Left lung (tissue), 4 donors: ENCODE measurements at regions not wholly inside any gene's neighbourhood (a gene's known extent, or its start where the extent isn't known, plus 50 kb on each side); places are given as distances from the start of the nearest gene placed in this dataset.
A peak's percentile ranks its signal among the peaks of the same experiment; 100 is the strongest.

Source experiments
- ATAC-seq: fragments of 200-7000 bp; cut with Tn5 transposase; one replicate; pipeline ENCODE4 v1.9.1; 2020; ENCODE audit warnings: moderate library complexity
- DNase-seq, 4 donors: peaks; one replicate each; pipeline ENCODE4 v3.0.0-alpha.2; 2013 to 2020
- H3K27ac ChIP-seq, 2 donors: fragments of 200-600 bp; sonication (generic) in 1 of 2; one replicate each; pipeline versions ENCODE4 v1.5.0 to v1.8.0; 2020 to 2021
- H3K27me3 ChIP-seq, 2 donors: fragments of 200-600 bp; sonication (generic) in 1 of 2; one replicate each; pipeline versions ENCODE4 v1.5.0 to v1.8.0; 2020 to 2021
- H3K36me3 ChIP-seq, 2 donors: fragments of 200-600 bp; sonication (generic) in 1 of 2; one replicate each; pipeline versions ENCODE4 v1.5.0 to v1.8.0; 2020 to 2021
- H3K4me1 ChIP-seq, 2 donors: fragments of 200-600 bp; one replicate each; pipeline ENCODE4 v1.8.0; 2021
- H3K4me3 ChIP-seq, 2 donors: fragments of 200-600 bp; sonication (generic) in 1 of 2; one replicate each; pipeline versions ENCODE4 v1.5.0 to v1.8.0; 2020 to 2021; ENCODE audit warnings: mild to moderate bottlenecking in 1 of 2
- H3K9me3 ChIP-seq, 2 donors: fragments of 200-600 bp; sonication (generic) in 1 of 2; one replicate each; pipeline versions ENCODE4 v1.5.0 to v1.8.0; 2020 to 2021
- intact Hi-C, 2 donors: fragments of 100-400 bp; cut with DNase I; formaldehyde crosslinking; loops; one replicate each; pipeline versions ENCODE4 v1.11.2 to v1.14.2; 2022
- TF ChIP-seq, protein P1 (sequence below), 2 donors: fragments of 200-600 bp; sonication (generic) in 1 of 2; IDR thresholded peaks; one replicate each; pipeline versions ENCODE4 v1.5.0 to v1.8.0; 2021; ENCODE audit warnings: antibody characterized with exemption in 2 of 2
- donor health status: DM: no; HTN: yes; CAD: no.
- donor health status: DM: no; HTN: no; CAD: no.

- no peak for DNase-seq
- ATAC-seq, result no peak
- Histone ChIP-seq H3K27ac (no peak overlapping the region), H3K4me3 (no peak overlapping the region), H3K9me3 (no peaks in the 10 kb centered on the region), H3K4me1 (peaks cover 0 to 8% of the 10 kb centered on the region in 2 donors), H3K27me3 (no peaks in the 10 kb centered on the region), H3K36me3 (no peaks in the 10 kb centered on the region)
- TF ChIP-seq, protein P1, sequence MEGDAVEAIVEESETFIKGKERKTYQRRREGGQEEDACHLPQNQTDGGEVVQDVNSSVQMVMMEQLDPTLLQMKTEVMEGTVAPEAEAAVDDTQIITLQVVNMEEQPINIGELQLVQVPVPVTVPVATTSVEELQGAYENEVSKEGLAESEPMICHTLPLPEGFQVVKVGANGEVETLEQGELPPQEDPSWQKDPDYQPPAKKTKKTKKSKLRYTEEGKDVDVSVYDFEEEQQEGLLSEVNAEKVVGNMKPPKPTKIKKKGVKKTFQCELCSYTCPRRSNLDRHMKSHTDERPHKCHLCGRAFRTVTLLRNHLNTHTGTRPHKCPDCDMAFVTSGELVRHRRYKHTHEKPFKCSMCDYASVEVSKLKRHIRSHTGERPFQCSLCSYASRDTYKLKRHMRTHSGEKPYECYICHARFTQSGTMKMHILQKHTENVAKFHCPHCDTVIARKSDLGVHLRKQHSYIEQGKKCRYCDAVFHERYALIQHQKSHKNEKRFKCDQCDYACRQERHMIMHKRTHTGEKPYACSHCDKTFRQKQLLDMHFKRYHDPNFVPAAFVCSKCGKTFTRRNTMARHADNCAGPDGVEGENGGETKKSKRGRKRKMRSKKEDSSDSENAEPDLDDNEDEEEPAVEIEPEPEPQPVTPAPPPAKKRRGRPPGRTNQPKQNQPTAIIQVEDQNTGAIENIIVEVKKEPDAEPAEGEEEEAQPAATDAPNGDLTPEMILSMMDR (IDR thresholded peaks at IDR 0.05), result no peak
- intact Hi-C loops, result no loop called here
Observed at GRCh38 chr5:135210286-135211055, 176.4 kb upstream of the PITX1 start.

GRCh38 chr5:135208903-135209721 lies 175.1 kb upstream of the PITX1 start:
- no peaks in the 10 kb centered on the region for H3K4me1 ChIP-seq
- peak overlapping the region in 1 of 2 donors; percentile 34 for H3K27ac ChIP-seq
- intact Hi-C loops, result no loop called here
- TF ChIP-seq, protein P1 (IDR thresholded peaks at IDR 0.05), result no peak
- no peaks in the 10 kb centered on the region for H3K9me3 ChIP-seq
- DNase-seq (peak in 3 of 4 donors; percentile 54 to 86 (median 86)), ATAC-seq (peak; percentile 73)
- no peak overlapping the region for H3K4me3 ChIP-seq
- H3K36me3 ChIP-seq, result no peaks in the 10 kb centered on the region
- no peaks in the 10 kb centered on the region for H3K27me3 ChIP-seq

- DNase-seq (no peak), ATAC-seq (no peak)
- Histone ChIP-seq H3K27me3 (no peaks in the 10 kb centered on the region), H3K4me3 (no peak overlapping the region), H3K4me1 (no peaks in the 10 kb centered on the region), H3K36me3 (no peaks in the 10 kb centered on the region), H3K27ac (peak overlapping the region in 1 of 2 donors; percentile 34), H3K9me3 (peaks cover 0 to 4% of the 10 kb centered on the region in 2 donors)
- TF ChIP-seq, protein P1 (IDR thresholded peaks at IDR 0.05), result no peak
- intact Hi-C loops, result no loop called here
Observed at GRCh38 chr5:135208555-135208902, 174.5 kb upstream of the PITX1 start.

DNA sequence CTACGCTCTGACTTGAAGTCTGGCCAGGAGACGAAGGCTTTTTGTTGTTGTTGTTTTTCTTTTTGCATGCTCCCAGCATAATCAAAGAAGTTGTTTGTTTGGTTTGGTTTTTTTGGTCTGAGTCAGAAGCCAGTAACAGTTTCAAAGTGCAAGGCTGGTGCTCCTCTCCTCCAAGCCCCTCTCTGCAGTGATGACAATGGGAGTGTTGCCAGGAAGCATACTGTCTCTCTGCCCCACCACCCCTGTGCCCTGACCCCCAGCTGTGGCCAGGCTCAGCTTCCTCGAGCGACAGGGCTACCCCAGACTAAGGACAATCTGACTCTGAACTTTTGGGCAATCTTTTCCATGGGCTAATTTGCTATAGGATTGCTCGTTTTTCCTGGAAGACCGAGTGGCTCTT lies 173.8 kb upstream of the PITX1 start:
- H3K9me3 ChIP-seq, result peaks cover 0 to 11% of the 10 kb centered on the region in 2 donors
- no peak overlapping the region for H3K4me3 ChIP-seq
- no peaks in the 10 kb centered on the region for H3K4me1 ChIP-seq
- H3K27ac ChIP-seq, result no peak overlapping the region
- peaks cover 0 to 3% of the 10 kb centered on the region in 2 donors for H3K27me3 ChIP-seq
- DNase-seq (no peak), ATAC-seq (no peak)
- TF ChIP-seq, protein P1 (IDR thresholded peaks at IDR 0.05), result no peak
- intact Hi-C loops, result no loop called here
- no peaks in the 10 kb centered on the region for H3K36me3 ChIP-seq

- TF ChIP-seq, protein P1 (IDR thresholded peaks at IDR 0.05), result no peak
- Histone ChIP-seq H3K27me3 (peaks cover 4 to 7% of the 10 kb centered on the region in 2 donors), H3K4me1 (no peaks in the 10 kb centered on the region), H3K27ac (no peak overlapping the region), H3K9me3 (peaks cover 0 to 16% of the 10 kb centered on the region in 2 donors), H3K36me3 (no peaks in the 10 kb centered on the region), H3K4me3 (no peak overlapping the region)
- intact Hi-C loops, result no loop called here
- DNase-seq (no peak), ATAC-seq (no peak)
Observed at GRCh38 chr5:135206862-135207261, 172.8 kb upstream of the PITX1 start.
